Medulla oblongata (tissue), 1 donor: ENCODE measurements at regions not wholly inside any gene's neighbourhood (a gene's known extent, or its start where the extent isn't known, plus 50 kb on each side); places are given as distances from the start of the nearest gene placed in this dataset.

ENCODE experiments used
- DNase-seq: peaks from one replicate; pipeline ENCODE4 v3.0.0-alpha.2; 2015; ENCODE audit errors: extremely low spot score

- DNase-seq: no peak
Measured at GRCh38 chr16:62985722-62986121, 949.5 kb upstream of the CDH8 start.

GRCh38 chr16:62978451-62978850 lies 942.2 kb upstream of the CDH8 start:
- no peak for DNase-seq

DNA sequence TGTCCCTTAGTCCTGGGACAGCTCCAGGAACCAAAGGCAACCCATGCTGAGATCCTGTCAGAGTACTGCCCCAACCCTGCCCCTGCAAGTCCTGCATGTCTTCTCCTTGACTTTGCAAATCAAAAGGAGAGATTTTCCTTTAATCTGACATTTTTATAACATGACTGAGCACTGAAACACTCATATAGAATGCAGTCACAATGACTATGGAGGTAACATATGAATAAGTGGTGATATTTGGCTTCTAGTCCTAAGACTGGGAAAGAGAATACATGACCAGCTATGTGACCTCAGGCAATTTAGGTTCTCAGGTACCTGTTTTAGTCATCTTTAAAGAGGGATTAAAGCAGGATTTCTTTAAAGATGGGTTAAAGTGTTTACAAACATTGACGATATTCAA lies 941.6 kb upstream of the CDH8 start:
- no peak for DNase-seq

DNA sequence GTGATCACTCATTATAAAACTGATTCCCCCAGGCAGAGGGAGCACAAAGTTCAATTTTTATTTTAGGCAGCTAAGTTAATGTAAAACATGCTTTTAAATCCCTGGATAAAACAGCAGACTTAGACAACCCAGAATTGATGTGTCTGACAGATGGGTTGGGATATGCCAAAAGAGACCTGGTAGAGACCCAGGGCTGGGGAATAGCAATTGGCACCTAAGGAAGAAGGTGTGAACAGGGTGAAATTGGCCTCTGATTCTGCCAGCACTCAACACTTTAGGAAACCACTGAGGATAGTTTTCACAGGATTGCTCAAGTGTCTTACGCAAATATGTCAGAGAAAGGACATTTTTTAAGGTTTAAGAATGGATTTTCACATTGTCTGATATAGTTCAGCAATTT lies 938.2 kb upstream of the CDH8 start:
- DNase-seq: no peak

GRCh38 chr16:62970851-62971250 lies 934.6 kb upstream of the CDH8 start:
- no peak for DNase-seq

GRCh38 chr16:62969711-62970318 lies 933.6 kb upstream of the CDH8 start:
- DNase-seq: no peak

DNA sequence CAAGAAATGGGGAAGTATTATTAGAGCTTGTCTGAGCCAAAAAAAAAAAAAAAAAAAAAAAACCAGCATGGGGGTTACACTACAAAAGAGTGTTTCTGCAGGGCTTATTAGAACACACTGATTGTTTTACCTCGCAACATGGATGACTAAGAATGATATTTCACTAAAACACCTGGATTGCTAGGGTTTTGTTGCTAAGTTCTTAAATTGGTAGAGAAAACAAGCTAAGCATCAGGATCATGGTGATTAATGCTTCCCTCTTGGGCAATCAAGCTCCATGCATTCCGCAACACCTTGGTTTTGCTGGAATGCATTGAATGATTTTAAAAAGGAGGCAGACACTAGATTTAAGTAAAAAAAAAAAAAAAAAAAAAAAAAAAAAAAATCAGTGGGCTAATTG lies 931.4 kb upstream of the CDH8 start:
- DNase-seq: no peak

DNA sequence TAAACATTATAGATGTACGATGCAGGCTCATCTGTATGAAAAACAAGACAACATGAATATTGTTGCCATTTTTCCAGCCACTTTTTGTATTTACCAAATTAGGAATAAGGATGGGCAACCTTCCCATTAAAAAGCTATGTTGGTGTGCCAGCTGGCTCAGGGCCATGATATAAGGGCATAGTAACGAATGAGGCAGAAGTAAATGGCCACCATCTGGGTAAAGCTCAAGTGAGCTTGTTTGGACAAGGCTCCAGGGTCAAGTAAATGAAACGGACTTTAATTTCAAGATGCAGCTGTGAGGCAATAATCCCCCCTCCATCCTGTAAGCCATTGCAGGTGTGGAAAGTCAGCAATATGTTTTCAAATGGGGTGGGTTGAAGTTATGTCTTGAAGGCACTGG lies 930.9 kb upstream of the CDH8 start:
- DNase-seq: no peak

- DNase-seq: no peak
Measured at GRCh38 chr16:62966626-62967025, 930.4 kb upstream of the CDH8 start.

- DNase-seq: no peak
Measured at GRCh38 chr16:62965831-62966230, 929.6 kb upstream of the CDH8 start.

DNA sequence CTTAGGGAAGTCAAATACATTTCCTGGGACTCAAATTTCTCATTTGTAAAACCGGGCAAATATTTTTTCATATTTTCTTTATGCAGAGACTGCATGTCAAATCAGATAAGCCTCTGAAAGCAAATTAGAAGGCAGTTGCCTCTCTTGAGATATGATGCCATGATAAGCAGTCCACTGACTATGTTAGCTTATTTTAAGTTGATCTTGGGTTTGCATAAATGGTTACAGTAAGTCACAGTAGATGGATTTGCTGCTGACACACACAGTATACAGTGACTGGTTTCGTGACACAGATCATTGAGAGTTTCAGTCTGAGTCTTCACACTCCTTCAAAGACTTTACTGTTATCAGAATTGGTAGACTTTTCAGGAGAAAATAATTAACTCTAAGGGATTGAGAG lies 927.6 kb upstream of the CDH8 start:
- no peak for DNase-seq

- DNase-seq: no peak
Measured at GRCh38 chr16:62955033-62955349, 918.8 kb upstream of the CDH8 start.

- DNase-seq: peak; percentile 8
Measured at GRCh38 chr16:62954144-62955032, 918.1 kb upstream of the CDH8 start.

DNA sequence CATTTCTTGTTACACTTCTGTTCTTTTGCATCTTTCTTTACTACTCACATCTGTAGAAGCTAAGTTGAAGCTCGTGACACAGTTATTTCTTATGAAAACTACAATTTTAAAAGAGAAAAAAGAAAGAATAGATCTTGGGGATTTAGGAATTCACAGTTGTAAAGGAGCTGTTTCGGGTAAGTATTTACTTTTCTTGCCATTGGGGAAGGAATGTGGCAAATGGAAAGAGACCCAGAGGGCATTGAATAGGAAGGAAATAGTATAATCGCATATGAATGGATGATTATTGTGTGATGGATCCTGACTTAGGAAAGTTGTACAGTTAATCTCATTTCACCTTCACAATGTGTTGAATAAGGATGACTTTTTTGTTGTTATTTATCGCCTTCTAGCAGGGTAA lies 914.1 kb upstream of the CDH8 start:
- DNase-seq: no peak

DNA sequence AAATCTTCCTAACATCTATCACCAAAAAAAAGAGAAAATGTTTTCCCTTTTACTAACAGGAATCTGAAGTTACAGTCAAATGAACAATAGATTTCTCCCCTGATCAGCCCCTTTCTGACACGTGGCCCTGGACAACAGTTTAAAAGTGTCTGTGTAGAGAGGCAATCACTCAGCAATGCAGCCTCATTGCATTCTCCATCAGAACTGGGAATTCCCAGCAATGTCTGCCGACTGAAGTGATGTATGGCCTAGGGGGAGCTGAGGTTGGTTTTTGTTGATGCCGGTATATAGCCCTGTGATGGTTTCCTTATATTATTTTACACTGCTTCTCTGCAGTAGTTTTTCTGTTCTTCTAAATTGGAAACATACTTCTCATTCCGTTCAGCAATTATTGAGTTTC lies 904.3 kb upstream of the CDH8 start:
- DNase-seq: no peak

- DNase-seq: no peak
Measured at GRCh38 chr16:62939687-62940086, 903.4 kb upstream of the CDH8 start.

- no peak for DNase-seq
Measured at GRCh38 chr16:62933929-62934328, 897.7 kb upstream of the CDH8 start.

- DNase-seq: no peak
Measured at GRCh38 chr16:62929593-62929992, 893.4 kb upstream of the CDH8 start.

DNA sequence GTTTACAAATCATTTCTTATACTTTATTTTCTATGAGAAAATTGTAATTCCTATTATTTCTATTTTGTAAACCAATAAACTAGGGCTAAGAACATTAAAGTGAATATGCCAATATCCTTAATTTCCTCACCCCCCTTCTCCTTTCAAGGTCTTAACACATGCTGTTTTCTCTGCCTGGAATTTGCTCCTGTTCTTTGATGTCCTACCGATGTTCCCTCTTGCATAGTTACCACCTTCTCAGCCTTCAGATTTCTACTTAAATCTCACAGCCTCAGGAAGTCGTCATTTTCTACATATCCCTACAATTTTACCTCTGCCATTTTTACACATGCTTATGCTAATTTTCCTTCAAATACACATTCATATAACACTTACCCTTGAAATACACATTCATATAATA lies 890.9 kb upstream of the CDH8 start:
- DNase-seq: no peak

DNA sequence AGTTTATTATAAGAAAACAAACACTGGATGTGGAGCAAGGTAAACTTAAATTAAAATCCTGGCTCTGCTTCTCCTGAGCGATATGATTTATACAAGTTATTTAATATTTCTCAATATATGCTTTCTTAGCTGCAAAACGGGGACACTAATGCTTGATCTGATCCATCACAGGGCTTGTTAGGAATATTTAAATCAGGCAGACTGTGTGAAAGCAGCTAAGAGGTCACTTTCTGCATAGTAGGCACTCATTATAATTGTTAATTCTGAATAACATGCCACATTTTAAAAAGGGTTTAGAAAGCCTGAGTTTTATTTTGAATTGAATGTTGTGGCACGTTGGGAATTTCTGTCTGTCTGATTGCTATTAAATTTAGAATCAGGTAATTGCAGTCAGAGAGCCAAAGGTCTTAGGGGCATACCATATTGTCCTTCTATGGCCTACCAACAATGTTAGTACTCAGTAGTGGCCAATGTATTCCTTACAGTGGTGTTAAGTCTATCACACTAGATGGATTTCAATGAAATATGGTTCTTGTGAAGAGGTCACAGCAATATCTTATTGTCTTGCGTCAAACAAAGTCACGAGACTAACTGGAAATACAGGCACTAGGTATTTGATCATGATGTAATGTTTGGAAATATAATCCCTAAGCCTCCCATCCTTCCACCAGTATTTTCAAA lies 890.0 kb upstream of the CDH8 start:
- no peak for DNase-seq

DNA sequence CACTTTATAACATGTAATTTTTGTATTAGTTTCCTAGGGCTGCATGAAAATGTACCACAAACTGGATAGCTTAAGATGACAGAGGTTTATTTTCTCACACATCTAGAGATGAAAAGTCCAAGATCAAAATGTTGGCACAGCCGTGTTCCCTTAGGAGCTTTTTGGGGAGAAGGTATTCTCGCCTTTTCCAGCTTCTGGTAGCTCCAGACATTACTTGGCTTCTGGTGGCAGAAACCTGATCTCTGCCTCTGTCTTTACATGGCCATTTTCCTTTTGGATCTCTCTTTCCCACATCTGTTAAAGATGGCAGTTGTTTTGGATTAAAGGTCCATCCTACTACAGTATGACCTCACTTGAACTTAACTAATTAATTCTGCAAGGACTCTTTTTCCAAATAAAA lies 885.7 kb upstream of the CDH8 start:
- no peak for DNase-seq

DNA sequence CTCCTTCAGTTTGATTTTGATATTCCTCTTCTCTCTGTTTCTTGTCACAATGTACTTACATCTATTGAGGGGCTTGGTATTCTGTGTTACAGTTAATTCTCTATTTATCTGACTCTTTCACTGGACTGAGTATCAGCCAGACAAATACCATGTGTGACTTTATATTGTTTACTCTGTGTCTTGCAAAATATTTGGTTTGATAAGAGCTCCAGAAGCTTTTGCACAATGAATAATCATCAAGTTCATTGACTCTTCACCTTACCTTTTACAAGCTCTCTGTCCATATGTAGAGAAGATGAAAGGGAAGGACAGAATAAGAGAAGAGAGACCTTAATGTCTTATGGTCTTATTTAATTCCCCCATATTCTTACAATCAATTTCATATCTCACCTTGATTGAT lies 877.7 kb upstream of the CDH8 start:
- no peak for DNase-seq

DNA sequence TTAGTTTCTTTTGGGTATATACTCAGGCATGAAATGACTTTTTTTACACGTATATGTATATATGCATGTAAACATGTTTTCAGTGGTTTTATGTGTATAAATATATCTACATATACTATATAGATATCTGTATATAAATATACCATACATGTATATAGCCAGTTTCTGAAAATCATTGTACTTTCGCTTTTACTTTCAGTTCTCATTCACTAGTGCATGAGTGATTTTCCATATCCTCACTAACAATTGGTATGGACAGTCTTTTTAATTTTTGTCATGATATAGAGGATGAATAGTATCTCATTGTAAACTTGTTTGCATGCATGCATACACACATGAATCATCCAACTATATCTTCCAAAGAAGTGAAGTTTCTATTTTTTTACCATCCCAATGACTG lies 877.1 kb upstream of the CDH8 start:
- DNase-seq: no peak
